LNCaP clone FGC (cell line): ENCODE measurements at regions not wholly inside any gene's neighbourhood (a gene's known extent, or its start where the extent isn't known, plus 50 kb on each side); places are given as distances from the start of the nearest gene placed in this dataset.

ENCODE experiments used
- DNase-seq: peaks from one replicate; pipeline ENCODE4 v3.0.0-alpha.2; 2011; ENCODE audit warnings: low read depth
- H3K4me3 ChIP-seq: 2 replicates; pipeline ENCODE4 v1.5.1; 2011; ENCODE audit warnings: mild to moderate bottlenecking, low read depth, low read length, control low read depth
- CTCF ChIP-seq: IDR thresholded peaks from 2 replicates; pipeline ENCODE4 v1.5.1; 2012; ENCODE audit warnings: mild to moderate bottlenecking; ENCODE audit not compliant: control insufficient read depth, insufficient read depth; ENCODE audit errors: extremely low read depth

- no peak for DNase-seq
Observed at GRCh38 chr10:89921403-89921802, 220.0 kb downstream of the KIF20B start.

GRCh38 chr10:89923661-89924060, 222.3 kb downstream of the KIF20B start:
- DNase-seq, result no peak
- no peak for TF ChIP-seq CTCF

More at GRCh38 chr10:89921403-89921802, 220.0 kb downstream of the KIF20B start:
- no peak overlapping the region for H3K4me3 ChIP-seq
- no peak for TF ChIP-seq CTCF

GRCh38 chr10:89924261-89924660, 222.9 kb downstream of the KIF20B start:
- no peak for DNase-seq
- no peak overlapping the region for H3K4me3 ChIP-seq
- no peak for TF ChIP-seq CTCF

More at GRCh38 chr10:89923661-89924060, 222.3 kb downstream of the KIF20B start:
- H3K4me3 ChIP-seq, result no peak overlapping the region

GRCh38 chr10:89926736-89927135, 225.3 kb downstream of the KIF20B start:
- H3K4me3 ChIP-seq, result no peak overlapping the region
- TF ChIP-seq CTCF, result no peak
- DNase-seq, result no peak

GRCh38 chr10:89929282-89930026, 228.1 kb downstream of the KIF20B start:
- no peak for DNase-seq
- TF ChIP-seq CTCF, result no peak

GRCh38 chr10:89937494-89937893, 236.1 kb downstream of the KIF20B start:
- TF ChIP-seq CTCF, result no peak
- no peak for DNase-seq
- no peak overlapping the region for H3K4me3 ChIP-seq

More at GRCh38 chr10:89929282-89930026, 228.1 kb downstream of the KIF20B start:
- H3K4me3 ChIP-seq, result no peak overlapping the region

GRCh38 chr10:89940076-89940475, 238.7 kb downstream of the KIF20B start:
- H3K4me3 ChIP-seq, result no peak overlapping the region
- TF ChIP-seq CTCF, result no peak
- no peak for DNase-seq
